Endodermal cell (in vitro differentiated cells): ENCODE measurements at regions not wholly inside any gene's neighbourhood (a gene's known extent, or its start where the extent isn't known, plus 50 kb on each side); places are given as distances from the start of the nearest gene placed in this dataset.
A peak's percentile ranks its signal among the peaks of the same experiment; 100 is the strongest.

Source experiments
- DNase-seq: peaks from one replicate; pipeline ENCODE4 v3.0.0-alpha.2; 2017
- H3K27ac ChIP-seq: 2 replicates; pipeline ENCODE4 v1.5.1; 2013; ENCODE audit warnings: mild to moderate bottlenecking, low read depth, low read length, moderate library complexity
- H3K27me3 ChIP-seq: 2 replicates; pipeline ENCODE4 v1.6.1; 2013; ENCODE audit warnings: mild to moderate bottlenecking, low read length, moderate library complexity; ENCODE audit not compliant: insufficient read depth, control insufficient read depth, poor library complexity, severe bottlenecking
- H3K36me3 ChIP-seq: 2 replicates; pipeline ENCODE4 v1.7.0; 2013; ENCODE audit warnings: mild to moderate bottlenecking, low read length, moderate library complexity; ENCODE audit not compliant: control insufficient read depth, insufficient read depth
- H3K4me1 ChIP-seq: one replicate; pipeline ENCODE4 v1.7.0; 2013; ENCODE audit warnings: low read length; ENCODE audit not compliant: control insufficient read depth, insufficient read depth
- H3K4me3 ChIP-seq: 2 replicates; pipeline ENCODE4 v1.5.1; 2013; ENCODE audit warnings: mild to moderate bottlenecking, low read length, moderate library complexity
- H3K9ac ChIP-seq: 2 replicates; pipeline ENCODE4 v1.6.1; 2013; ENCODE audit warnings: mild to moderate bottlenecking, low read length, moderate library complexity; ENCODE audit not compliant: poor library complexity, severe bottlenecking; ENCODE audit errors: extremely low read depth
- H3K9me3 ChIP-seq: 2 replicates; pipeline ENCODE4 v1.6.1; 2013; ENCODE audit warnings: mild to moderate bottlenecking, low read length, moderate library complexity; ENCODE audit not compliant: control insufficient read depth
- H3K27ac Mint-ChIP-seq: 2 replicates; pipeline ENCODE4 v1.8.0; 2020; ENCODE audit warnings: mixed read lengths
- H3K27me3 Mint-ChIP-seq: 2 replicates; pipeline ENCODE4 v1.8.0; 2021; ENCODE audit warnings: mild to moderate bottlenecking, mixed read lengths; ENCODE audit not compliant: insufficient read depth
- H3K36me3 Mint-ChIP-seq: 2 replicates; pipeline ENCODE4 v1.8.0; 2020; ENCODE audit warnings: low read depth, mixed read lengths
- H3K4me1 Mint-ChIP-seq: 2 replicates; pipeline ENCODE4 v1.8.0; 2020; ENCODE audit warnings: mixed read lengths
- H3K4me3 Mint-ChIP-seq: 2 replicates; pipeline ENCODE4 v1.8.0; 2020; ENCODE audit warnings: mild to moderate bottlenecking, moderate library complexity, mixed read lengths
- H3K9me3 Mint-ChIP-seq: 2 replicates; pipeline ENCODE4 v1.8.0; 2020; ENCODE audit warnings: mild to moderate bottlenecking, mixed read lengths
- WGBS, 2 experiments: methylation state at CpG; one replicate each; pipeline versions ENCODE4 v1.1.5 to v1.1.7; 2013; ENCODE audit warnings: missing lambda C conversion rate in 2 of 2, mixed read lengths in 1 of 2; ENCODE audit not compliant: insufficient coverage in 1 of 2, insufficient read length in 1 of 2; 5-methylcytosine and 5-hydroxymethylcytosine counted together
- TF ChIP-seq, protein P1 (sequence below): fragments of 200-600 bp; sonication (generic); conservative IDR thresholded peaks from 2 replicates; pipeline ENCODE4 v1.5.0; 2021; ENCODE audit warnings: antibody characterized with exemption, mild to moderate bottlenecking

DNA sequence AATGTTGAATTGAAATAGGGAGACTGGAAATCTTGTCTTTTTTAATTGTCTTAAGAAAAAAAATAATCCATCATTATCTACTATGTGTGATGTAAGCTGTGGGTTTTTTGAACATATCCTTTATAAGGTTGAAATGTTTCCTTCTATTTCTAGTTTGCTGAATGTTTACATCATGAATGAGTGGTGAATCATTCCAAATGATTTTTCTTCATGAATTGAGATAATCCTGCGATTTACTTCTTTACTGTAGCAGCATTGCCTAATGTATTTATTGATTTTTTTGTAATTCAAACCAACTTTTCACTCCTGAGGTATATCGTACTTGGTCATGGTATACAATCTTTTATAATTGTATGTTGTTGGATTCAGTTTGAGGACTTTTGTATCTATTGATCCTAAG is 607.6 kb upstream of the PFKP start:
- Mint-ChIP-seq H3K4me3 (no peak overlapping the region), H3K27me3 (peaks cover 4% of the 10 kb centered on the region), H3K9me3 (peaks cover 8% of the 10 kb centered on the region), H3K36me3 (no peaks in the 10 kb centered on the region), H3K4me1 (no peaks in the 10 kb centered on the region), H3K27ac (no peak overlapping the region)
- TF ChIP-seq, protein P1, sequence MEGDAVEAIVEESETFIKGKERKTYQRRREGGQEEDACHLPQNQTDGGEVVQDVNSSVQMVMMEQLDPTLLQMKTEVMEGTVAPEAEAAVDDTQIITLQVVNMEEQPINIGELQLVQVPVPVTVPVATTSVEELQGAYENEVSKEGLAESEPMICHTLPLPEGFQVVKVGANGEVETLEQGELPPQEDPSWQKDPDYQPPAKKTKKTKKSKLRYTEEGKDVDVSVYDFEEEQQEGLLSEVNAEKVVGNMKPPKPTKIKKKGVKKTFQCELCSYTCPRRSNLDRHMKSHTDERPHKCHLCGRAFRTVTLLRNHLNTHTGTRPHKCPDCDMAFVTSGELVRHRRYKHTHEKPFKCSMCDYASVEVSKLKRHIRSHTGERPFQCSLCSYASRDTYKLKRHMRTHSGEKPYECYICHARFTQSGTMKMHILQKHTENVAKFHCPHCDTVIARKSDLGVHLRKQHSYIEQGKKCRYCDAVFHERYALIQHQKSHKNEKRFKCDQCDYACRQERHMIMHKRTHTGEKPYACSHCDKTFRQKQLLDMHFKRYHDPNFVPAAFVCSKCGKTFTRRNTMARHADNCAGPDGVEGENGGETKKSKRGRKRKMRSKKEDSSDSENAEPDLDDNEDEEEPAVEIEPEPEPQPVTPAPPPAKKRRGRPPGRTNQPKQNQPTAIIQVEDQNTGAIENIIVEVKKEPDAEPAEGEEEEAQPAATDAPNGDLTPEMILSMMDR = no peak
- no peaks in the 10 kb centered on the region for H3K9me3 ChIP-seq
- H3K4me3 ChIP-seq = no peak overlapping the region
- H3K27me3 ChIP-seq = no peaks in the 10 kb centered on the region
- no peaks in the 10 kb centered on the region for H3K36me3 ChIP-seq
- no peak overlapping the region for H3K9ac ChIP-seq
- WGBS, 2 experiments = 93% methylated on average over 2 of the region's 2 CpGs; no CpG with 5 or more reads in 1 of the 2 experiments
- no peak for DNase-seq
- no peak overlapping the region for H3K27ac ChIP-seq
- H3K4me1 ChIP-seq = no peaks in the 10 kb centered on the region

DNA sequence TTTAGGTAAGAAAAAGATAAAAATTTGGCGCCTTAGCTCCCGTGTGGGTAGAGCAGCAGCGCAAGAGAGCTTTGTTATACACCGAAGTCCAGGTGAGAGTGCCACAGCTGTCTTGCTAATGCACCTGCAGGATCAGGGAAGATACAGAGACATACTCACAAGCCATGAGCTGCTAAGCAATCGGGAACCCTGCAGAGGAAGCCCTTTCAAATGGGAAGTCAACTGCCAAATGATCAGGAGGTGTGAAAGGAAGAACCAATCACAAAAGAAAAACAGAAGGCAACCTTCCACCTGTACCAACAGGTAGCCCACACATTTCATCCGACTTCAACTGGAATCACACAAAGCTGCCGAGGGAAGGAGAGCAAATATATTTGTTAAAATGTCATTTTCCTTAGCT is 610.5 kb upstream of the PFKP start:
- Mint-ChIP-seq H3K27ac (no peak overlapping the region), H3K9me3 (peaks cover 8% of the 10 kb centered on the region), H3K27me3 (peaks cover 6% of the 10 kb centered on the region), H3K4me1 (no peaks in the 10 kb centered on the region), H3K4me3 (no peak overlapping the region), H3K36me3 (no peaks in the 10 kb centered on the region)
- DNase-seq = peak; percentile 74
- Histone ChIP-seq H3K9ac (no peak overlapping the region), H3K27ac (no peak overlapping the region), H3K9me3 (no peaks in the 10 kb centered on the region), H3K36me3 (no peaks in the 10 kb centered on the region), H3K4me1 (no peaks in the 10 kb centered on the region), H3K27me3 (no peaks in the 10 kb centered on the region), H3K4me3 (no peak overlapping the region)
- WGBS, 2 experiments = 70 to 85% methylated on average over 4 to 7 of the region's 7 CpGs
- TF ChIP-seq, protein P1 = no peak

GRCh38 chr10:2445370-2445769 is 622.0 kb upstream of the PFKP start:
- Histone ChIP-seq H3K27me3 (peaks cover 26% of the 10 kb centered on the region), H3K36me3 (no peaks in the 10 kb centered on the region), H3K9me3 (no peaks in the 10 kb centered on the region), H3K27ac (no peak overlapping the region), H3K4me1 (no peaks in the 10 kb centered on the region), H3K9ac (no peak overlapping the region), H3K4me3 (no peak overlapping the region)
- Mint-ChIP-seq H3K4me1 (peaks cover 7% of the 10 kb centered on the region), H3K27me3 (peaks cover 27% of the 10 kb centered on the region), H3K36me3 (no peaks in the 10 kb centered on the region), H3K27ac (no peak overlapping the region), H3K4me3 (no peak overlapping the region), H3K9me3 (peaks cover 4% of the 10 kb centered on the region)
- DNase-seq = no peak
- 93 to 95% methylated on average over 8 to 10 of the region's 10 CpGs for WGBS, 2 experiments
- TF ChIP-seq, protein P1 = no peak
